Lower leg skin (tissue), 3 donors: ENCODE measurements at regions not wholly inside any gene's neighbourhood (a gene's known extent, or its start where the extent isn't known, plus 50 kb on each side); places are given as distances from the start of the nearest gene placed in this dataset.

Experiments
- POLR2A ChIP-seq, 2 donors: fragments of 450-650 bp; IDR thresholded peaks; one replicate each; pipeline ENCODE4 v1.6.1; 2016 to 2017; ENCODE audit warnings: antibody characterized with exemption in 2 of 2, mild to moderate bottlenecking in 1 of 2, moderate library complexity in 1 of 2
- TF ChIP-seq, protein P1 (sequence below), 3 donors: fragments of 450-650 bp; IDR thresholded peaks; one replicate each; pipeline ENCODE4 v1.5.1; 2016; ENCODE audit warnings: antibody characterized with exemption in 3 of 3, mild to moderate bottlenecking in 3 of 3, moderate library complexity in 2 of 3

DNA sequence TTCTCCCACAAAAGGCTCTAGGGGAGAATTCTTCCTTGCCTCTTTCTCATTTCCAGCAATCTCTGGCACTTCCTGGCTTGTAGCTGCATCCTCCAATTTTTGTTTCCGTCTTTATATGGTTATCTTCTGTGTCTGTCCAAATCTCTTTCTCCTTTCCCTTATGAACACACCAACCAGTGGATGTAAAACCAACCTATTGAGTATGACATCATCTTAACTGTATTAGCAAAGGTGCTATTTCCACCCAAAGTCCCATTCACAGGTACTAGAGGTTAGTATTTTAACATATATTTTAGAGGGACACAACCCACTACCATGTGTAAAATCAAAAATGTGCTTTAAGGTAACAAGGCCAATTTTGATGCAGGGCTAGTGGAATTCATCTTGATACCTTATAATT is 129.0 kb downstream of the RAP2A start:
- TF ChIP-seq, protein P1, sequence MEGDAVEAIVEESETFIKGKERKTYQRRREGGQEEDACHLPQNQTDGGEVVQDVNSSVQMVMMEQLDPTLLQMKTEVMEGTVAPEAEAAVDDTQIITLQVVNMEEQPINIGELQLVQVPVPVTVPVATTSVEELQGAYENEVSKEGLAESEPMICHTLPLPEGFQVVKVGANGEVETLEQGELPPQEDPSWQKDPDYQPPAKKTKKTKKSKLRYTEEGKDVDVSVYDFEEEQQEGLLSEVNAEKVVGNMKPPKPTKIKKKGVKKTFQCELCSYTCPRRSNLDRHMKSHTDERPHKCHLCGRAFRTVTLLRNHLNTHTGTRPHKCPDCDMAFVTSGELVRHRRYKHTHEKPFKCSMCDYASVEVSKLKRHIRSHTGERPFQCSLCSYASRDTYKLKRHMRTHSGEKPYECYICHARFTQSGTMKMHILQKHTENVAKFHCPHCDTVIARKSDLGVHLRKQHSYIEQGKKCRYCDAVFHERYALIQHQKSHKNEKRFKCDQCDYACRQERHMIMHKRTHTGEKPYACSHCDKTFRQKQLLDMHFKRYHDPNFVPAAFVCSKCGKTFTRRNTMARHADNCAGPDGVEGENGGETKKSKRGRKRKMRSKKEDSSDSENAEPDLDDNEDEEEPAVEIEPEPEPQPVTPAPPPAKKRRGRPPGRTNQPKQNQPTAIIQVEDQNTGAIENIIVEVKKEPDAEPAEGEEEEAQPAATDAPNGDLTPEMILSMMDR (IDR thresholded peaks at IDR 0.05) = no peak
- no peak for TF ChIP-seq POLR2A (IDR thresholded peaks at IDR 0.05)
